Stomach (tissue), 4 donors: ENCODE measurements at regions not wholly inside any gene's neighbourhood (a gene's known extent, or its start where the extent isn't known, plus 50 kb on each side); places are given as distances from the start of the nearest gene placed in this dataset.

Experiments
- CTCF ChIP-seq, 7 experiments: fragments of 450-650 bp in 4 of 7; fragments of 200-600 bp in 3 of 7; sonication (generic) in 3 of 7; IDR thresholded peaks; one replicate each; pipeline ENCODE4 v1.5.1; 2016 to 2019; ENCODE audit warnings: antibody characterized with exemption in 7 of 7, control low read depth in 2 of 7, mild to moderate bottlenecking in 1 of 7
- EP300 ChIP-seq: sonication (generic); formaldehyde crosslinking; IDR thresholded peaks from one replicate; pipeline ENCODE4 v1.6.1; 2017; ENCODE audit warnings: antibody characterized with exemption
- POLR2A ChIP-seq, 4 donors: fragments of 450-650 bp; IDR thresholded peaks; one replicate each; pipeline ENCODE4 v1.6.1; 2016; ENCODE audit warnings: antibody characterized with exemption in 4 of 4, control low read depth in 2 of 4, mild to moderate bottlenecking in 1 of 4, moderate library complexity in 1 of 4
- POLR2AphosphoS5 ChIP-seq, 3 donors: sonication (generic); formaldehyde crosslinking; IDR thresholded peaks; one replicate each; pipeline ENCODE4 v1.6.1; 2016; ENCODE audit warnings: antibody characterized with exemption in 3 of 3

- TF ChIP-seq CTCF (IDR thresholded peaks at IDR 0.05) = no peak
- no peak for TF ChIP-seq POLR2A (IDR thresholded peaks at IDR 0.05)
- TF ChIP-seq EP300 = no peak
- TF ChIP-seq POLR2AphosphoS5 (IDR thresholded peaks at IDR 0.05) = no peak
These were observed 371.5 kb upstream of the MAGEC2 start for GRCh38 chrX:142576615-142577014.
